HFFc6 (cell line): ENCODE measurements at regions not wholly inside any gene's neighbourhood (a gene's known extent, or its start where the extent isn't known, plus 50 kb on each side); places are given as distances from the start of the nearest gene placed in this dataset.
A peak's percentile ranks its signal among the peaks of the same experiment; 100 is the strongest.

Experiments used
- DNase-seq: peaks from one replicate; pipeline ENCODE4 v3.0.0-alpha.2; 2018
- H3K27ac Mint-ChIP-seq: 2 replicates; pipeline ENCODE4 v1.8.0; 2020; ENCODE audit warnings: mild to moderate bottlenecking, mixed read lengths
- H3K27me3 Mint-ChIP-seq: 2 replicates; pipeline ENCODE4 v1.8.0; 2021; ENCODE audit warnings: mild to moderate bottlenecking, moderate library complexity, mixed read lengths; ENCODE audit not compliant: insufficient read depth
- H3K36me3 Mint-ChIP-seq: 2 replicates; pipeline ENCODE4 v1.8.0; 2021; ENCODE audit warnings: low read depth, mixed read lengths
- H3K4me1 Mint-ChIP-seq: 2 replicates; pipeline ENCODE4 v1.8.0; 2020; ENCODE audit warnings: low read depth, mixed read lengths
- H3K4me3 Mint-ChIP-seq: 2 replicates; pipeline ENCODE4 v1.8.0; 2020; ENCODE audit warnings: mild to moderate bottlenecking, moderate library complexity, mixed read lengths
- H3K9me3 Mint-ChIP-seq: 2 replicates; pipeline ENCODE4 v1.8.0; 2020; ENCODE audit warnings: mild to moderate bottlenecking, mixed read lengths
- CTCF ChIP-seq: fragments of 200-600 bp; sonication (generic); IDR thresholded peaks from 2 replicates; pipeline ENCODE4 v1.5.0; 2021; ENCODE audit warnings: antibody characterized with exemption, mild to moderate bottlenecking

- Mint-ChIP-seq H3K36me3 (no peaks in the 10 kb centered on the region), H3K4me1 (peaks cover 36% of the 10 kb centered on the region), H3K27me3 (no peaks in the 10 kb centered on the region), H3K9me3 (no peaks in the 10 kb centered on the region), H3K4me3 (no peak overlapping the region), H3K27ac (no peak overlapping the region)
- no peak for DNase-seq
- no peak for TF ChIP-seq CTCF
Observed at GRCh38 chr20:53662595-53662994, 69.0 kb upstream of the ZNF217 start.

- no peaks in the 10 kb centered on the region for H3K27me3 Mint-ChIP-seq
- TF ChIP-seq CTCF: peak; percentile 24; the same call in 1 of the 2 replicates
- H3K4me1 Mint-ChIP-seq: peaks cover 52% of the 10 kb centered on the region
- no peak for DNase-seq
- no peaks in the 10 kb centered on the region for H3K36me3 Mint-ChIP-seq
- H3K4me3 Mint-ChIP-seq: peak overlapping the region; percentile 78
- no peaks in the 10 kb centered on the region for H3K9me3 Mint-ChIP-seq
- H3K27ac Mint-ChIP-seq: peak overlapping the region; percentile 86
Observed at GRCh38 chr20:53660947-53661381, 67.3 kb upstream of the ZNF217 start.

DNA sequence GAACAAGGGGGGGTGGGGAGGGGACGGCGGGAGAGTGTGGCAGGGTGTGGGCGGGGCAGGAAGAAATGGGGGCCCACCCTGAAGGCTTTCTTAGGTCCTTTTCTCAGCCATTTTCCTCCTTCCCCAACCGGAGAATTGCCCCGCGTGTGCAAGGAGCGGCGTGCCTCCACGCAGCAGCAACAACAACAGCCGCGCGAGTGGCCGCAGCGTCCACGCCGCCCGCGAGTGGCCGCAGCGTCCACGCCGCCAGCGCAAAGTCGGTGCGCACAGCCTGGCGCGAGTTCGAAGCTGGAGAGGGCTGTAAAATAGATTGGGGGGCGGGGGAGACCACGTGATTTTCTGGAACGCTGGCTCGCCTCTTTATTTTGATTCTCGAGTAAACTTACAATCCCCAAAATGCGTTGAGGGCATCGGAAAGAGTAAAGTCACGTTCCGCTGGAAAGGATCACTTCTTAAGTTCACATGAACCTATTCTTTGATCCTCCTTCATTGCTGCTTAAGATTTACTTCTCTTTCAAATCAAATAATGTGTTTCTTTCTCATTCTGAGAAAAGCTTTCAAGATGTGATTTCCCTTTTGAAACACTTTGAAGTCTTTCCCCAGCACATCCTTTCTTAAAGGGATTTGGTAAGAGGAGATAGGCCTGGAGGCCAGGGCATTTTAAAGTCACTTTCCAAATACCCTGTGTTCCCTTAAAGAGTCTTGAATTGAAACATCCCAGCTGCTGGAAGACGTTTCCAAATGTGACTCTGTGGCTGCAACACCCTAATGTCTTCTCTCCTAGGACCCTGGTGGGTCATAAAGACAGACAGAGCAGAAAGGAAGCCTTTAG lies 66.7 kb upstream of the ZNF217 start:
- Mint-ChIP-seq H3K9me3 (no peaks in the 10 kb centered on the region), H3K4me3 (peak overlapping the region; percentile 78), H3K27ac (peak overlapping the region; percentile 86), H3K36me3 (no peaks in the 10 kb centered on the region), H3K27me3 (no peaks in the 10 kb centered on the region), H3K4me1 (peaks cover 59% of the 10 kb centered on the region)
- no peak for TF ChIP-seq CTCF
- DNase-seq: no peak

GRCh38 chr20:53658973-53659372 lies 65.3 kb upstream of the ZNF217 start:
- H3K4me3 Mint-ChIP-seq: no peak overlapping the region
- H3K36me3 Mint-ChIP-seq: no peaks in the 10 kb centered on the region
- no peak for TF ChIP-seq CTCF
- DNase-seq: no peak
- peaks cover 64% of the 10 kb centered on the region for H3K4me1 Mint-ChIP-seq
- no peaks in the 10 kb centered on the region for H3K27me3 Mint-ChIP-seq
- H3K27ac Mint-ChIP-seq: no peak overlapping the region
- no peaks in the 10 kb centered on the region for H3K9me3 Mint-ChIP-seq

DNA sequence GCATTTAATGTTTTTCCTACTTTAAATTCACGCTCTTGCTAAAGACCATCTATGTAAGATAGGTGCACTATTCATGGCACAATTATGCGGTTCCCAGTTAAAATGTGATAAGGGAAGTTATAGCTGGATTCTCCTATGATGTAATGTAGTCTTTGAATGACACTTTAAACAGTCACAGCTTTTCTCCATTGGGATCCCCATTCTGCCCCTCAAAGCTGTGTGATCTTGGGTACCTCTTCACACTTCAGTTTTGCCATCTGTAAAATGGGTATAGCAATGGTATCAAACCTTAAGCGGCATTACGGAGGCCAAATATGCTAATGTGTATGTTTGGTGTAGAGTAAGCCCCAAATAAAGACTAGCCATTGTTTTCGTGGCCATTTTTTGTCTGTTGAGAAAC lies 64.7 kb upstream of the ZNF217 start:
- peak overlapping the region; percentile 78; the same call in 1 of the 2 replicates for H3K27ac Mint-ChIP-seq

More for the DNA sequence above, 64.7 kb upstream of the ZNF217 start:
- no peak overlapping the region for H3K4me3 Mint-ChIP-seq
- no peak for TF ChIP-seq CTCF
- H3K36me3 Mint-ChIP-seq: no peaks in the 10 kb centered on the region
- no peak for DNase-seq
- no peaks in the 10 kb centered on the region for H3K27me3 Mint-ChIP-seq
- H3K4me1 Mint-ChIP-seq: peaks cover 65% of the 10 kb centered on the region
- no peaks in the 10 kb centered on the region for H3K9me3 Mint-ChIP-seq
